Right hindlimb (tissue), 1 donor: ENCODE measurements at regions not wholly inside any gene's neighbourhood (a gene's known extent, or its start where the extent isn't known, plus 50 kb on each side); places are given as distances from the start of the nearest gene placed in this dataset.

Experiments
- DNase-seq: peaks from one replicate; pipeline ENCODE4 v3.0.0-alpha.2; 2018

- no peak for DNase-seq
Measured at GRCh38 chr20:16174311-16174710, 398.9 kb downstream of the KIF16B start.

- no peak for DNase-seq
Measured at GRCh38 chr20:16173044-16173443, 400.2 kb downstream of the KIF16B start.

- DNase-seq: no peak
Measured at GRCh38 chr20:16171180-16171579, 402.1 kb downstream of the KIF16B start.

GRCh38 chr20:16170406-16170971, 402.8 kb downstream of the KIF16B start:
- DNase-seq: no peak

- peak; percentile 41 for DNase-seq
Measured at GRCh38 chr20:16167423-16168130, 405.7 kb downstream of the KIF16B start.

GRCh38 chr20:16166737-16167136, 406.5 kb downstream of the KIF16B start:
- DNase-seq: no peak

GRCh38 chr20:16158976-16159286, 414.3 kb downstream of the KIF16B start:
- DNase-seq: no peak

GRCh38 chr20:16158090-16158975, 414.9 kb downstream of the KIF16B start:
- DNase-seq: no peak

- peak; percentile 59 for DNase-seq
Measured at GRCh38 chr20:16147916-16148315, 425.3 kb downstream of the KIF16B start.

- no peak for DNase-seq
Measured at GRCh38 chr20:16147216-16147615, 426.0 kb downstream of the KIF16B start.

- DNase-seq: no peak
Measured at GRCh38 chr20:16145919-16146318, 427.3 kb downstream of the KIF16B start.

GRCh38 chr20:16143596-16143995, 429.7 kb downstream of the KIF16B start:
- no peak for DNase-seq

- no peak for DNase-seq
Measured at GRCh38 chr20:16135630-16136029, 437.6 kb downstream of the KIF16B start.

- no peak for DNase-seq
Measured at GRCh38 chr20:16132036-16132798, 441.0 kb downstream of the KIF16B start.

GRCh38 chr20:16129411-16129810, 443.8 kb downstream of the KIF16B start:
- no peak for DNase-seq

- no peak for DNase-seq
Measured at GRCh38 chr20:16128538-16129106, 444.6 kb downstream of the KIF16B start.

GRCh38 chr20:16125816-16126215, 447.4 kb downstream of the KIF16B start:
- no peak for DNase-seq

GRCh38 chr20:16124911-16125776, 448.1 kb downstream of the KIF16B start:
- no peak for DNase-seq

GRCh38 chr20:16124491-16124890, 448.8 kb downstream of the KIF16B start:
- DNase-seq: no peak

- no peak for DNase-seq
Measured at GRCh38 chr20:16123623-16124022, 449.6 kb downstream of the KIF16B start.

- no peak for DNase-seq
Measured at GRCh38 chr20:16119909-16120308, 453.3 kb downstream of the KIF16B start.
